HG02943 (cell line): ENCODE measurements at regions not wholly inside any gene's neighbourhood (a gene's known extent, or its start where the extent isn't known, plus 50 kb on each side); places are given as distances from the start of the nearest gene placed in this dataset.
"Not testable (repeated sequence)": the region's sequence is repeated elsewhere in the genome, so short reads cannot be mapped to it uniquely, and the experiment has no call there.

Experiments
- ATAC-seq: cut with Tn5 transposase; IDR thresholded peaks from one replicate; pipeline ENCODE4 v1.9.1; 2021; ENCODE audit warnings: mild to moderate bottlenecking, low read depth, moderate library complexity; ENCODE audit not compliant: unreplicated experiment

GRCh38 chr9:7489036-7489435, 310.5 kb downstream of the DMAC1 start:
- no peak for ATAC-seq

GRCh38 chr9:7484014-7484413, 315.6 kb downstream of the DMAC1 start:
- ATAC-seq: not testable (repeated sequence)

- ATAC-seq: no peak
These were observed 318.0 kb downstream of the DMAC1 start for GRCh38 chr9:7481570-7481969.

- no peak for ATAC-seq
These were observed 320.3 kb downstream of the DMAC1 start for GRCh38 chr9:7479300-7479699.

- ATAC-seq: no peak
These were observed 320.9 kb downstream of the DMAC1 start for GRCh38 chr9:7478646-7479045.

GRCh38 chr9:7467186-7467585, 332.4 kb downstream of the DMAC1 start:
- ATAC-seq: no peak

- ATAC-seq: no peak
These were observed 337.8 kb downstream of the DMAC1 start for GRCh38 chr9:7461791-7462190.

- no peak for ATAC-seq
These were observed 342.6 kb downstream of the DMAC1 start for GRCh38 chr9:7456793-7457530.

GRCh38 chr9:7456377-7456776, 343.2 kb downstream of the DMAC1 start:
- ATAC-seq: no peak

- ATAC-seq: no peak
These were observed 345.0 kb downstream of the DMAC1 start for GRCh38 chr9:7454624-7455023.

GRCh38 chr9:7452378-7452777, 347.2 kb downstream of the DMAC1 start:
- no peak for ATAC-seq

GRCh38 chr9:7451062-7451461, 348.5 kb downstream of the DMAC1 start:
- no peak for ATAC-seq

GRCh38 chr9:7443541-7443940, 356.0 kb downstream of the DMAC1 start:
- no peak for ATAC-seq

- ATAC-seq: no peak
These were observed 360.1 kb downstream of the DMAC1 start for GRCh38 chr9:7439355-7439995.

- no peak for ATAC-seq
These were observed 362.8 kb downstream of the DMAC1 start for GRCh38 chr9:7436754-7437153.

GRCh38 chr9:7433508-7434292, 365.9 kb downstream of the DMAC1 start:
- no peak for ATAC-seq

GRCh38 chr9:7432989-7433388, 366.6 kb downstream of the DMAC1 start:
- no peak for ATAC-seq

GRCh38 chr9:7417397-7417796, 382.2 kb downstream of the DMAC1 start:
- ATAC-seq: not testable (repeated sequence)

- no peak for ATAC-seq
These were observed 383.7 kb downstream of the DMAC1 start for GRCh38 chr9:7415836-7416235.

GRCh38 chr9:7408845-7409244, 390.7 kb downstream of the DMAC1 start:
- ATAC-seq: no peak

- ATAC-seq: no peak
These were observed 392.3 kb downstream of the DMAC1 start for GRCh38 chr9:7407246-7407645.
